ENCODE measurements at regions not wholly inside any gene's neighbourhood (a gene's known extent, or its start where the extent isn't known, plus 50 kb on each side); places are given as distances from the start of the nearest gene placed in this dataset.

- TF ChIP-seq, protein P1, sequence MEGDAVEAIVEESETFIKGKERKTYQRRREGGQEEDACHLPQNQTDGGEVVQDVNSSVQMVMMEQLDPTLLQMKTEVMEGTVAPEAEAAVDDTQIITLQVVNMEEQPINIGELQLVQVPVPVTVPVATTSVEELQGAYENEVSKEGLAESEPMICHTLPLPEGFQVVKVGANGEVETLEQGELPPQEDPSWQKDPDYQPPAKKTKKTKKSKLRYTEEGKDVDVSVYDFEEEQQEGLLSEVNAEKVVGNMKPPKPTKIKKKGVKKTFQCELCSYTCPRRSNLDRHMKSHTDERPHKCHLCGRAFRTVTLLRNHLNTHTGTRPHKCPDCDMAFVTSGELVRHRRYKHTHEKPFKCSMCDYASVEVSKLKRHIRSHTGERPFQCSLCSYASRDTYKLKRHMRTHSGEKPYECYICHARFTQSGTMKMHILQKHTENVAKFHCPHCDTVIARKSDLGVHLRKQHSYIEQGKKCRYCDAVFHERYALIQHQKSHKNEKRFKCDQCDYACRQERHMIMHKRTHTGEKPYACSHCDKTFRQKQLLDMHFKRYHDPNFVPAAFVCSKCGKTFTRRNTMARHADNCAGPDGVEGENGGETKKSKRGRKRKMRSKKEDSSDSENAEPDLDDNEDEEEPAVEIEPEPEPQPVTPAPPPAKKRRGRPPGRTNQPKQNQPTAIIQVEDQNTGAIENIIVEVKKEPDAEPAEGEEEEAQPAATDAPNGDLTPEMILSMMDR (IDR thresholded peaks at IDR 0.05): no peak
- no peak overlapping the region for H3K27ac ChIP-seq
- H3K4me3 ChIP-seq: no peak overlapping the region
- no peaks in the 10 kb centered on the region for H3K27me3 ChIP-seq
- no peaks in the 10 kb centered on the region for H3K9me3 ChIP-seq
- H3K36me3 ChIP-seq: no peaks in the 10 kb centered on the region
- DNase-seq: no peak
- H3K9ac ChIP-seq (ENCODE audit: low read depth in 2 of 2, low read length in 2 of 2): no peak overlapping the region
- no peaks in the 10 kb centered on the region for H3K4me1 ChIP-seq
- intact Hi-C loops (cut with DNase I): no loop called here
Measured at GRCh38 chr5:158532739-158533138, 567.0 kb downstream of the EBF1 start.

DNA sequence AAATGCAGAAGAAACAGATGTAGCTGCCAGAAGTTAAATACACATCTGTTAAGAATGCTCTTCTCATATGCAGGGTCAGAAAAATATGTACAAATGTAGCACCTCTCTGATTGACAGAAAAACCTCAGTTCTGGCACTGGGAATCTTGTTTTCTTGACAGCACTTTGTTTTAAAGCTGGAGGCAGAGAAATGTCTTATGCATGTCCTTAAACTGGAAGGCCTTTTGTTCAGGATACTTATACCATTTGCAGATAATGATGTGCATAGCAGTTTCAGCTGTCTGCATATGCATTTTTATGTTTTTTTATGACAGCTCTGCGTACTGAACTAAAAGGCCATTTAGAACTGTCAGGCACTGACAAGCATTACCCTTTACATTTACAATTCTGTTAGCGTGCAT is 567.9 kb downstream of the EBF1 start:
- no peaks in the 10 kb centered on the region for H3K9me3 ChIP-seq
- DNase-seq: no peak
- intact Hi-C loops (cut with DNase I): no loop called here
- no peak overlapping the region for H3K9ac ChIP-seq (ENCODE audit: low read depth in 2 of 2, low read length in 2 of 2)
- H3K27me3 ChIP-seq: no peaks in the 10 kb centered on the region
- no peaks in the 10 kb centered on the region for H3K4me1 ChIP-seq
- no peak overlapping the region for H3K4me3 ChIP-seq
- TF ChIP-seq, protein P1 (IDR thresholded peaks at IDR 0.05): no peak
- H3K27ac ChIP-seq: no peak overlapping the region
- no peaks in the 10 kb centered on the region for H3K36me3 ChIP-seq

DNA sequence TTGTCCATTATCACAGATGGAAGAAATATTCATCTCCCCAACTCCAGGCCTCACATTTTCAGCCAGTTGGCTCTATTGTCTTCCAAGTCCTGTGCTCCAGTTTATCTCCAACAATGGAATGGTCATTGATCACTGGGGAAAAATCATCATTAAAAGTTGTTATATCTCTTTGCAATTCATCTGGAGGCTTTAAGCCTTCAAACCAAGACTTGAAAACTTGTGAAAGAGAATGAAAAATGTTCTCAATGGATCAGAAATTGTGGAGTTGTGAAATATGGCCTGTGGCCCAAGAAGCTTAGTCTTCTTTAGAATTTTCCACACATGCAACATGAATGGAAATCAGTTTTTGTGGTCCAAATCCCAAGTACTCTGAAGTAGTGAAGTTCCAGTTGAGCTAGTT is 569.6 kb downstream of the EBF1 start:
- DNase-seq: no peak
- Histone ChIP-seq H3K36me3 (no peaks in the 10 kb centered on the region), H3K27me3 (no peaks in the 10 kb centered on the region), H3K9ac (ENCODE audit: low read depth in 2 of 2, low read length in 2 of 2) (no peak overlapping the region), H3K27ac (no peak overlapping the region), H3K4me1 (no peaks in the 10 kb centered on the region), H3K9me3 (no peaks in the 10 kb centered on the region), H3K4me3 (no peak overlapping the region)
- TF ChIP-seq, protein P1 (IDR thresholded peaks at IDR 0.05): no peak
- intact Hi-C loops (cut with DNase I): no loop called here

DNA sequence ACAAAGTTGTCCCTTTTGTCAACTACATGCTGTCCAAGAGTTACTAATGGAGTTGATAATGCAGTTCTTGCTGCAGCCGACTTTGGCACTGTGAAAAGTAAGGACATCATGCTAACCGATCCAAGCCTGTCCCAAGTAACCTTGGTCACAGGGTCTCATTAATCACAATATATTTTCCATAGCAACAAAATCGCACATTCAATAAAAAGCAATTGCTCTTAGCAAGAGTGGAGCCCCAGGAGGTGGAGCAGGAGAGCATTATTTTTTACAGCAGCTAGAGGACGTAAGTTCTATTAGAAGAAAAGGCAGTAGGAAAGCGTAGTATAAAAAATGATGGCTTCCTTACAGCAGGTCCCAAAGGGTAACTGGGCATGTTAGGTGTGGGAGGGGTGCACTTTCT is 570.3 kb downstream of the EBF1 start:
- Histone ChIP-seq H3K36me3 (no peaks in the 10 kb centered on the region), H3K27me3 (no peaks in the 10 kb centered on the region), H3K9ac (ENCODE audit: low read depth in 2 of 2, low read length in 2 of 2) (no peak overlapping the region), H3K27ac (no peak overlapping the region), H3K9me3 (no peaks in the 10 kb centered on the region), H3K4me3 (no peak overlapping the region), H3K4me1 (no peaks in the 10 kb centered on the region)
- intact Hi-C loops (cut with DNase I): no loop called here
- TF ChIP-seq, protein P1 (IDR thresholded peaks at IDR 0.05): no peak
- no peak for DNase-seq

- H3K4me1 ChIP-seq: no peaks in the 10 kb centered on the region
- no peaks in the 10 kb centered on the region for H3K27me3 ChIP-seq
- H3K36me3 ChIP-seq: no peaks in the 10 kb centered on the region
- no peak for DNase-seq
- intact Hi-C loops (cut with DNase I): no loop called here
- TF ChIP-seq, protein P1 (IDR thresholded peaks at IDR 0.05): no peak
- no peak overlapping the region for H3K4me3 ChIP-seq
- no peak overlapping the region for H3K9ac ChIP-seq (ENCODE audit: low read depth in 2 of 2, low read length in 2 of 2)
- no peaks in the 10 kb centered on the region for H3K9me3 ChIP-seq
- no peak overlapping the region for H3K27ac ChIP-seq
Measured at GRCh38 chr5:158525663-158526062, 574.1 kb downstream of the EBF1 start.

DNA sequence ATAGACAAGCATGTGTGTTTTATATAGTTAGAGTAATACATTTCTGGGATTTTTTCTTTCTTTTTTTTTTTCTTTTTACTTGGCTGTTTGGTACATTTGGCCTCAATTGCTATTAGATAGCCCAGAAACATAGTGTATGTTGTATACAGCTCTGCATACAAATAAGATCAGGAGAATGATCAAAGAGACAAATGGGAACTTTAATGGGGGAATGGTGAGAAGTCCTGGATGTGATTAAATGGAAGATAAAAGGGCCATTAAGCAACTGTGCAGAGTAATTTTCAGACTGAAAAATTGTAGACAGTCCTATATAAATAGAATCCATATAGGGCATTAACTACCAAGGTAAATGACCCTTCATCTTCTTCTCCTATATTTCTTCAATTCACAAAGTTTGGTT is 575.6 kb downstream of the EBF1 start:
- Histone ChIP-seq H3K9ac (ENCODE audit: low read depth in 2 of 2, low read length in 2 of 2) (no peak overlapping the region), H3K4me3 (no peak overlapping the region), H3K27ac (no peak overlapping the region), H3K9me3 (no peaks in the 10 kb centered on the region), H3K36me3 (no peaks in the 10 kb centered on the region), H3K4me1 (no peaks in the 10 kb centered on the region), H3K27me3 (no peaks in the 10 kb centered on the region)
- TF ChIP-seq, protein P1 (IDR thresholded peaks at IDR 0.05): no peak
- intact Hi-C loops (cut with DNase I): no loop called here
- DNase-seq: no peak

Measured in colonic mucosa (tissue), 4 donors.